GM19025 (cell line): ENCODE measurements at regions not wholly inside any gene's neighbourhood (a gene's known extent, or its start where the extent isn't known, plus 50 kb on each side); places are given as distances from the start of the nearest gene placed in this dataset.

ENCODE experiments used
- ATAC-seq: cut with Tn5 transposase; IDR thresholded peaks from one replicate; pipeline ENCODE4 v1.9.1; 2021; ENCODE audit warnings: mild to moderate bottlenecking, low read depth, moderate library complexity; ENCODE audit not compliant: unreplicated experiment

- no peak for ATAC-seq
Measured at GRCh38 chr7:35401217-35401879, 147.4 kb upstream of the TBX20 start.

GRCh38 chr7:35399840-35400239, 145.9 kb upstream of the TBX20 start:
- no peak for ATAC-seq

DNA sequence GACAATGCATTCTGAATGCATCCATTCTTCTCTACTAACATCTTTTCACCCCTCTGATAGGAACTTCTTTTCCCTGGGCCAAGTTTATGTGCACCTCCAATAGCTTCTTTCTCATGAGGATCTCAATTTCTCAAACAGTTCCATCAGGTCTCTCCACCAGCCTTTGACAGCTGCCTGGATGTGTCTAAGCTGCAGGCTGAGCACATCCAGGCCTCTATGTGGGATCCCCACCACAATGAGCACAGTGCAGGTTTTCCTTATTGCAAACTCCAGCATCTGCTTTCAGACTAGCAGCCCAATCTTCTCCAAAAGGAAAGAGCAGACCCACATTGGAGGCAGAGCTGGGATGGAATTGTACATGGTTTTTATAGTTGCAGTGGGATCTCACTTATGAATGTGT, 145.3 kb upstream of the TBX20 start:
- ATAC-seq, result no peak

DNA sequence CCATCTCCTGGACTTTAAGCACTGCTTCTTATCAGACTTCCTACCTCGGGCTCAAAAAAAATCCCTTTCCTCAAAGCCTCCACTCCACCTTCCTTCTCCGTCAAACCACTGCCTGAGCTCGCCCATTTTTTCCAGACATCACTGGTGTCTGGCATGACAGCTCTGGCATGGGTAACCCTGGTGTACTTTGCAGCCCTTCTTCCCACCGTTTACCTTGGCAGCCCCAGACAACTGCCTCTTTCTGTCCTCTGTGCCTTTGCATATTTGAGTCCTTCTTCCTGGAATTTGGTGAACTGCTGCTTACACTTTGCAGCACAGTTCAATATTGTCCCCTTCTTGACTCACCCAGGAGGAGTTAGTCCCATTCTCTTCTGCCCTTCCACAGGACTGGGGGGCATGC, 144.6 kb upstream of the TBX20 start:
- ATAC-seq, result no peak

- no peak for ATAC-seq
Measured at GRCh38 chr7:35390146-35390545, 136.2 kb upstream of the TBX20 start.

- ATAC-seq, result no peak
Measured at GRCh38 chr7:35389636-35390035, 135.7 kb upstream of the TBX20 start.

DNA sequence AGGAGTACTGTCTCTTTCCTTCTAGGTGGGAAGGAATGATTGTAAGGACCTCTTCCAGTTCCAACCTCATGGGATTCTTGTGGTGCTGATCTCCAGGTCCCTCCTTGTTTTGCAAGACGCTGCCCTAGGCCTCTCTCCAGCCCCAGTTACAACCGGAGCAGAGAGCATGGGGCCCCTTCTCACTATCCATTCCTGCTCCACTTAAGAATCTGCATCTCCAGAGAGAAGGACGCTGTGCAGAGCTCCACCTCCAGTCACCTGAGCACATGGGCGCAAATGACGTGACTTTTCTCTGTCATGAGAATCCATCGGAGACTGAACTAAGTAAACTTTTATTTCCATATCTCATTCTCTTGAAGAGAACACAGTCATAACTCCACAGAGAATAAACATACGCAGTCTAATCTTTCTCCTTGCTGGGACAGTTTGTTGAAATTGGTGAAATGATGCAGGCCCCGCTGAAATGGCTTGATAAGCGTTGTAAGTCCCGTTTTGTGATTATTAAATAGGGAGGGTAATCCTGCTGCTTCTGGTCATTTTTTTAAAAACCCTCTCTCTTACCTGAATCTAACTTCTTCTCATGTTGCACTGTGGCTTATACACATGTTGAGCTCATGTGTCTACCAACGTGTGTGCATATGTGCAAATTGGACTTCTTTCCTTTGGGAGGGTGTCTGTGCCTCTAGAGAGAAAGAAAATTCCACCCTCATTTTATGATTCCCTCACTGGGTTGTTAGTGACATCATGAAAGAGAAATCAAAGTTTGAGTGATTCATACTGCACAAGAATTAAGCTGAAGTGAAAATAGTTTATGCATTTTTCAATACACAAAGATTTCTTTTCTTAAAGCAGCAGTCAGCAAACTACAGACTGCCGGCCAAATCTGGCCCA, 133.2 kb upstream of the TBX20 start:
- no peak for ATAC-seq

DNA sequence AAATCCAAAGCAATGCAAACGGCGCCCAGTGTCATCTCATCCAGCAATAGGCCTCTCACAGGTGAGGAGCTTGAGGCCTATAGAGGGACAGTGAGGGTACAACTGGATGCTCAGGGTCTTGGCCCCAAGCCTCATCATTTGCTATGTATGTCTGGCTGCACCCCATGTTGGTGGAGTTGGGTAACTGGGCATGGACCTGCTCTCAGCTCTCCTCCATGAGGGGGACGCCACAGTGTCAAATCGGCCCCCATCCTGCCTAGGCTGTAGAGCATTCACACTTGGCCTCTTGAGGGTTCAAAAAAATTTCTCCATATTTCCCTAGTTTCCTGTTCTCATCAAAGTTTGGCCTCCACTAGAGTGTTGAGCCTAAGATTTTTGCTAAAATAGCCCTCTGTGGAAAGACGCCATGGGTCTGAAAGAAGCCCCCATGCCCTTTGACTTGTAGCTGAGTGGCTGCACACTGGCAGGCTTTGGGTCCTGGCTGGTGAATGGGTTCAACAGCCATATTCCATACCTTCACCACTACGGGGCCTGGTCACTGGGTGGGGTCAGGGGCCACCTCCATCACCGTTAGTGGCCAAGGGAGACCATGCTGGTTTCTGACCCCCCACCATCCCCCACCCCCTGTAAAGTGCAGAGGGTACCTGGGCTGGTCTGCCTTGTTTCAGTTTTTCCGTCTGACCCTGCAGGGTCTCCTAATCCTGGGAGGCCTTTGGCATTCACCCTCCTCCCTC, 132.3 kb upstream of the TBX20 start:
- no peak for ATAC-seq

- ATAC-seq, result no peak
Measured at GRCh38 chr7:35384761-35385700, 131.1 kb upstream of the TBX20 start.

GRCh38 chr7:35380739-35381224, 126.9 kb upstream of the TBX20 start:
- ATAC-seq, result no peak

DNA sequence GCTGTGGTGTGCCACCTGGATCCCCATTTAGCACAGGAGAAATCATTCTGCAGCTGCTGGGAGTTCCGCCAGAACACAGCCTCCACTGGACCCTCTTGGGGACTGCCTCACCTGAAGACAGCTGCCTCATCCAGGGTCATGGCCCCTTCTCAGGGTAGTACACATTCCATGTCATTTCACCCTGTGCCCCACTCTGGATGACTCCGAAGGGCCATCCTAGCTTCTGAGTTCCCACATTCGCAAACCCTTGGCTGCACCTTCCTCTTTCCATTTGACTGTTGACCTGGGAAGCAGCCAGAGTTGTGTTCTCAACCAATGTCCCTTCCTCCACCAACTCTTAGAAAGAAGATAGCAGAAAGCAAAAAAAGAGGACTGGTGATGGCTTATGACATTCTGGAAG, 125.6 kb upstream of the TBX20 start:
- ATAC-seq, result no peak

- ATAC-seq, result no peak
Measured at GRCh38 chr7:35375516-35375915, 121.6 kb upstream of the TBX20 start.

- ATAC-seq, result no peak
Measured at GRCh38 chr7:35374858-35375257, 121.0 kb upstream of the TBX20 start.

GRCh38 chr7:35371221-35371620, 117.3 kb upstream of the TBX20 start:
- ATAC-seq, result no peak

DNA sequence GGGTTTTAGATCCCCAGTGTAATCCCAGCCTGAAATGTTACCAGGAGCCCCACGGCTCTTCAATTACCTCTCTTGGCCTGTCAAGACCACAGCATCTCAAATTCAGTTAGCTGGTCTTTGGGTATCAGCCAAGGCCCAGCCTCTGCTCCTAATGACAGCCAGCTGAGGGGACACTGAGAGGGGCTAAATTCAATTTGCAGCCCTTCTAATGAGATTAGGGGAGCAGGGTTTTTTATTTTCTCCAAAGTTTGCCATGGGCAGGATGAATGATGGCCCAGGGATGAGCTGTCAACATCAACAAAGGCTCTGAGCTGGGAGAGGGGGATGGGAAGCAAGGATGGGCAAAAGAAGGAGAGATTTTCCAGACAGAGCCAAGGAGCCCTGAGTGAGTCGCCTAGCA, 116.8 kb upstream of the TBX20 start:
- no peak for ATAC-seq

DNA sequence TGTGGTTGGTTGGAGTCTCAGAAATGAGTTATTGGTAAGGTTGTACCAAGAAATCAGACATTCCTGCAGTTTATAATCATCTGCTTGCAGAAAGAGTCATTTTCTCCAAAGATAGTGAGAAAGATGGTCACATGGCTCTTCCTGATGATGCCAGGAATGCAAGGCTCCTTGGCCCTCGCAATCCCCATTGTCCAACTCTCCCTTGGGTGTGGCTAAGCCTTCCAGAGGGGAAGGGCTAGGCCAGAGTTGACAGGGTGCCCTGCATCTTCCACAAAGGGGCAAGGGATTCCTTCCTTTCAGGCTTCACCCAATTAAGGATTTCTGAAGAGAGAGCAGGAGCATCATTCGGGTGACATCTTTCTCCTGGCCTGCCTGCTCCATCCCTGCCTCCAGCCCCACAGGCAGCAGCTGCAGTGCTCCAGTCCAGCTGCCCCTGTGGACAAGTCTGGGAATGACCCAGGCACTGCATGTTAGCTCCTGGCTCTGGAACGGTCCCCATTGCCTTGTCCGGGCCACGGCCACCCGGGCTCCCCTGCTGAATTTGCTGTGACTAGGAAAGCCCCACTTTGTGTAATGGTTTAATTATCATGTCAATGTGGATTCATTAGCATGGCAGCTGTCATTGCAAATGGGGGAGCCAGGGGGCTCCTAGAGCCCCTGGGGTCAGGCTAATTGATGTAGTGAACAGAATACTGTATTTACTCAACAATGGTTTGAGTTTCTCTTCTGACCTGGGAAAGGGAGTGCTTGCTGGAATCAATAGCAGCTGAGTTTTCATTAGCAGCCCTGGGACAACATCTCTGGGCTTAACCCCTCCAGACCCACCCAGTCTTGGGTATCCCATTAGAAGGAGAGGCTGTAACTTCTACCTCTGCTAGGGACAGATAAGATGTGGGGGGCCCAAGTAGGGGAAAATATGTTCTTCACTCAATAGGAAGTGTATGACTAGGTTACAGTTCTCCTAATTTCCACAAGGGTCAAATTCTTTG, 112.6 kb upstream of the TBX20 start:
- no peak for ATAC-seq

DNA sequence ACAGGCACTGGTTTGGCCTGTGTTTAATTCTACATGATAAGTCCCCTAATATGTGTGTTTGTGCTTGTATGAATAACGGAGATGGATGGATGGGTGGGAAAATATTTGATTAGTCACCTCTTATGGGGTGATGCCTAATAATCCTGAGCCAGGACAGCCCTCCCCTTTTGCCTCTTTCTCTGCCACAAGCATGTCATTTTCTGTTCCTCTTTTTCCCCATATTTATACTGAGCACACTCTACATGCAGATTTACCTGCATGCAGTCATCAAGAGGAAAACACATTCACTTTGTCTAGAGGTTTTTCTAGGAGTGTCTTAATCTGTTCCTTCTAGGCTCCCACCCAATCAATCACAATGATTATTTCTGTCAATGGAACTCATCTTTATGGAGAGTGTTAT, 111.6 kb upstream of the TBX20 start:
- ATAC-seq, result no peak

- no peak for ATAC-seq
Measured at GRCh38 chr7:35362341-35362740, 108.4 kb upstream of the TBX20 start.

DNA sequence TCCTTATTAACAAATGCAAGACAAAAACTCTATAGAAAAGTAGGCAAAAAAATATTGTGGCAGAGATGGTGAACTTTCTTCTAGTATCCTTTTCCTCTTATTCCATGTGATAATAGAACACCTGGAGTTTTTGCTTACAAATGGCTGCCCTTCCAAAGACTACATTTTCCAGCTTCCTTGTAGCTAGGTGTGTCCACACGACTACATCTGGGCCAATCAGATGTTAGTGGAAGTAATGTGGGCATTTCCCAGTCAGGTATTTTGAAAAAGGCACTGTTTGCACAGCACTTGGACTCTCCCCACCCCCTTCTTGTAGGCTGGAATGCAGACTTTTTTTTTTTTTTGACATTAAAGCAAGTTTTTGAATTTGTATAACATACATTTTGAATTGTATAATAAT, 105.5 kb upstream of the TBX20 start:
- no peak for ATAC-seq
